Fibroblast of lung (primary cell): ENCODE measurements at regions not wholly inside any gene's neighbourhood (a gene's known extent, or its start where the extent isn't known, plus 50 kb on each side); places are given as distances from the start of the nearest gene placed in this dataset.

Experiments
- DNase-seq, 2 donors: peaks; one replicate each; pipeline versions ENCODE4 v3.0.0 to v3.0.0-alpha.2; 2010; ENCODE audit warnings: low read depth in 2 of 2
- H2AFZ ChIP-seq: 2 replicates; pipeline ENCODE4 v1.5.1; 2012; ENCODE audit warnings: low read length, control low read depth, inconsistent platforms
- H3K27ac ChIP-seq: 2 replicates; pipeline ENCODE4 v1.5.1; 2011; ENCODE audit warnings: low read length, control low read depth; ENCODE audit not compliant: insufficient read depth
- H3K27me3 ChIP-seq: 2 replicates; pipeline ENCODE4 v1.5.1; 2011; ENCODE audit warnings: mild to moderate bottlenecking, low read length; ENCODE audit not compliant: control insufficient read depth, insufficient read depth
- H3K36me3 ChIP-seq: 2 replicates; pipeline ENCODE4 v1.5.1; 2011; ENCODE audit warnings: low read length; ENCODE audit not compliant: control insufficient read depth, insufficient read depth
- H3K4me1 ChIP-seq: 2 replicates; pipeline ENCODE4 v1.5.1; 2011; ENCODE audit warnings: low read length; ENCODE audit not compliant: control insufficient read depth, insufficient read depth; ENCODE audit errors: extremely low read depth
- H3K4me2 ChIP-seq: 2 replicates; pipeline ENCODE4 v1.5.1; 2011; ENCODE audit warnings: low read length, control low read depth; ENCODE audit not compliant: insufficient read depth; ENCODE audit errors: extremely low read depth
- H3K4me3 ChIP-seq, 4 experiments: fragments of 200-600 bp in 1 of 4; sonication (generic) in 1 of 4; replicated peaks in 1 of 4; 2 replicates each; pipeline ENCODE4 v1.5.1; 2011 to 2016; ENCODE audit warnings: low read length in 4 of 4, low read depth in 3 of 4, mild to moderate bottlenecking in 3 of 4, control low read depth in 2 of 4, inconsistent platforms in 1 of 4, mixed read lengths in 1 of 4; ENCODE audit not compliant: insufficient read depth in 1 of 4; ENCODE audit errors: control extremely low read depth in 1 of 4
- H3K79me2 ChIP-seq: 2 replicates; pipeline ENCODE4 v1.5.1; 2012; ENCODE audit warnings: mild to moderate bottlenecking, low read length, inconsistent platforms; ENCODE audit not compliant: control insufficient read depth, insufficient read depth
- H3K9ac ChIP-seq: 2 replicates; pipeline ENCODE4 v1.5.1; 2011; ENCODE audit warnings: mild to moderate bottlenecking, low read length, control low read depth; ENCODE audit not compliant: insufficient read depth
- H3K9me3 ChIP-seq: 2 replicates; pipeline ENCODE4 v1.5.1; 2012; ENCODE audit warnings: low read depth, low read length; ENCODE audit not compliant: control insufficient read depth, insufficient read depth
- H4K20me1 ChIP-seq: 2 replicates; pipeline ENCODE4 v1.5.1; 2011; ENCODE audit warnings: low read length; ENCODE audit not compliant: control insufficient read depth, insufficient read depth; ENCODE audit errors: extremely low read depth
- EZH2 ChIP-seq: IDR thresholded peaks from 2 replicates; pipeline ENCODE4 v1.5.1; 2012; ENCODE audit warnings: low read length, control low read depth, mild to moderate bottlenecking; ENCODE audit errors: missing control alignments
- TF ChIP-seq, protein P1 (sequence below), 2 donors: IDR thresholded peaks in 1 of 2; conservative IDR thresholded peaks in 1 of 2; 1 replicate in 1 of 2; 2 replicates in 1 of 2; pipeline ENCODE4 v1.5.1; 2011 to 2012; ENCODE audit warnings: low read length in 2 of 2, control low read depth in 1 of 2, inconsistent platforms in 1 of 2, low read depth in 1 of 2, mild to moderate bottlenecking in 1 of 2

DNA sequence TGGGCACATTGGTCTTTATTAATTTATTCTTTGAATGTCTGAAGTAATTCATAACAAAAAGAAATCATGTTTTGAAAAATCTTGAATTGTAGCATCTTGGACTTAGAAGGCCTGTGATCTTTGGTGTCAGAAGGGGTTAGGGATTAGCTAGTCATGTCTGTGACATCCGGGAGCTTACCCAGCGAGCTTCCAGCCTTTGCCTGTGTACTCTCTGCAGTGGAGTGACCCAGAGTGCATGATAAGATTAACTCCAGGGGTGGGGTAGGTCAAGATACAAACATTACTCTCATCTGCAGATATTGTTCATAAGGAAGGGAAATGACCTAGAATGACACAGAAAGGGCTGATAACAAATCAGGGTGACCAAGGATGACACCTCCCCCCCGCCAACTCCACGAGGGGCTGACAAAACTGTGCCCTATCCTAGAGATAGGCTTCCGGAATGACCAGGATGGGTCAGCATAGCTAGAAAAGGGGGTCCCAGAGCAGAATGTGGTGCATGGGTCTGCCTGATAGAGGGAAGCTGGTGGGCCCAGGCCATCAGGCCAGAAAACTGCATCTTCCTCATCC is 56.6 kb upstream of the BLCAP start:
- no peaks in the 10 kb centered on the region for H3K36me3 ChIP-seq
- H3K9ac ChIP-seq: no peak overlapping the region
- no peak for DNase-seq
- H3K79me2 ChIP-seq: no peaks in the 10 kb centered on the region
- H3K4me2 ChIP-seq: no peak overlapping the region
- no peak overlapping the region for H3K27ac ChIP-seq
- H3K4me3 ChIP-seq: no peak overlapping the region
- TF ChIP-seq EZH2: no peak
- TF ChIP-seq, protein P1, sequence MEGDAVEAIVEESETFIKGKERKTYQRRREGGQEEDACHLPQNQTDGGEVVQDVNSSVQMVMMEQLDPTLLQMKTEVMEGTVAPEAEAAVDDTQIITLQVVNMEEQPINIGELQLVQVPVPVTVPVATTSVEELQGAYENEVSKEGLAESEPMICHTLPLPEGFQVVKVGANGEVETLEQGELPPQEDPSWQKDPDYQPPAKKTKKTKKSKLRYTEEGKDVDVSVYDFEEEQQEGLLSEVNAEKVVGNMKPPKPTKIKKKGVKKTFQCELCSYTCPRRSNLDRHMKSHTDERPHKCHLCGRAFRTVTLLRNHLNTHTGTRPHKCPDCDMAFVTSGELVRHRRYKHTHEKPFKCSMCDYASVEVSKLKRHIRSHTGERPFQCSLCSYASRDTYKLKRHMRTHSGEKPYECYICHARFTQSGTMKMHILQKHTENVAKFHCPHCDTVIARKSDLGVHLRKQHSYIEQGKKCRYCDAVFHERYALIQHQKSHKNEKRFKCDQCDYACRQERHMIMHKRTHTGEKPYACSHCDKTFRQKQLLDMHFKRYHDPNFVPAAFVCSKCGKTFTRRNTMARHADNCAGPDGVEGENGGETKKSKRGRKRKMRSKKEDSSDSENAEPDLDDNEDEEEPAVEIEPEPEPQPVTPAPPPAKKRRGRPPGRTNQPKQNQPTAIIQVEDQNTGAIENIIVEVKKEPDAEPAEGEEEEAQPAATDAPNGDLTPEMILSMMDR (conservative IDR thresholded peaks at IDR 0.05 in 1 of 2, IDR thresholded peaks at IDR 0.05 in 1 of 2; ENCODE audit: low read depth in 1 of 2, low read length in 2 of 2): no peak
- H2AFZ ChIP-seq: no peak overlapping the region
- H4K20me1 ChIP-seq: no peaks in the 10 kb centered on the region
- H3K9me3 ChIP-seq: no peaks in the 10 kb centered on the region
- peaks cover 6% of the 10 kb centered on the region for H3K27me3 ChIP-seq
- H3K4me1 ChIP-seq: no peaks in the 10 kb centered on the region

GRCh38 chr20:37581246-37581645 is 53.6 kb upstream of the BLCAP start:
- DNase-seq: no peak
- H2AFZ ChIP-seq: no peak overlapping the region
- H3K79me2 ChIP-seq: no peaks in the 10 kb centered on the region
- TF ChIP-seq EZH2: no peak
- TF ChIP-seq, protein P1 (conservative IDR thresholded peaks at IDR 0.05 in 1 of 2, IDR thresholded peaks at IDR 0.05 in 1 of 2; ENCODE audit: low read depth in 1 of 2, low read length in 2 of 2): no peak
- no peak overlapping the region for H3K27ac ChIP-seq
- no peaks in the 10 kb centered on the region for H3K4me1 ChIP-seq
- no peaks in the 10 kb centered on the region for H3K9me3 ChIP-seq
- H3K36me3 ChIP-seq: no peaks in the 10 kb centered on the region
- no peak overlapping the region for H3K9ac ChIP-seq
- H4K20me1 ChIP-seq: no peaks in the 10 kb centered on the region
- H3K27me3 ChIP-seq: peaks cover 6% of the 10 kb centered on the region
- no peak overlapping the region for H3K4me2 ChIP-seq
- H3K4me3 ChIP-seq: no peak overlapping the region

- no peak for DNase-seq
- Histone ChIP-seq H3K36me3 (no peaks in the 10 kb centered on the region), H4K20me1 (peaks cover 2% of the 10 kb centered on the region), H2AFZ (no peak overlapping the region), H3K4me3 (no peak overlapping the region), H3K27ac (no peak overlapping the region), H3K9me3 (no peaks in the 10 kb centered on the region), H3K9ac (no peak overlapping the region), H3K4me2 (no peak overlapping the region), H3K4me1 (no peaks in the 10 kb centered on the region), H3K27me3 (peaks cover 9% of the 10 kb centered on the region), H3K79me2 (no peaks in the 10 kb centered on the region)
- TF ChIP-seq, protein P1 (conservative IDR thresholded peaks at IDR 0.05 in 1 of 2, IDR thresholded peaks at IDR 0.05 in 1 of 2; ENCODE audit: low read depth in 1 of 2, low read length in 2 of 2): no peak
- no peak for TF ChIP-seq EZH2
These were observed 52.4 kb upstream of the BLCAP start for GRCh38 chr20:37580069-37580468.
